ENCODE measurements at regions not wholly inside any gene's neighbourhood (a gene's known extent, or its start where the extent isn't known, plus 50 kb on each side); places are given as distances from the start of the nearest gene placed in this dataset.

GRCh38 chr2:171225302-171225980, 64.7 kb upstream of the TLK1 start:
- no peak for DNase-seq

GRCh38 chr2:171217330-171217729, 56.6 kb upstream of the TLK1 start:
- no peak for DNase-seq

GRCh38 chr2:171216631-171217030, 55.9 kb upstream of the TLK1 start:
- no peak for DNase-seq

- DNase-seq: no peak
Observed at GRCh38 chr2:171214093-171214492, 53.4 kb upstream of the TLK1 start.

- no peak for DNase-seq
Observed at GRCh38 chr2:171210864-171211431, 50.3 kb upstream of the TLK1 start.

Measured in C1 segment of cervical spinal cord (tissue), 14 donors.